Tibial artery (tissue), 4 donors: ENCODE measurements at regions not wholly inside any gene's neighbourhood (a gene's known extent, or its start where the extent isn't known, plus 50 kb on each side); places are given as distances from the start of the nearest gene placed in this dataset.
"Not testable (repeated sequence)": the region's sequence is repeated elsewhere in the genome, so short reads cannot be mapped to it uniquely, and the experiment has no call there.

ENCODE experiments used
- DNase-seq, 2 donors: peaks; one replicate each; pipeline ENCODE4 v3.0.0-alpha.2; 2019
- H3K27ac ChIP-seq, 2 donors: fragments of 200-600 bp; sonication (generic) in 1 of 2; 1 replicate in 1 of 2; 2 replicates in 1 of 2; pipeline ENCODE4 v1.5.1; 2018 to 2019; ENCODE audit warnings: mild to moderate bottlenecking in 1 of 2
- H3K27me3 ChIP-seq, 2 donors: fragments of 200-600 bp; sonication (generic) in 1 of 2; one replicate each; pipeline versions ENCODE4 v1.5.1 to v1.6.0; 2016 to 2019
- H3K36me3 ChIP-seq, 3 donors: fragments of 200-600 bp; sonication (generic) in 2 of 3; one replicate each; pipeline ENCODE4 v1.5.1; 2016 to 2019; ENCODE audit warnings: mild to moderate bottlenecking in 2 of 3
- H3K4me1 ChIP-seq, 4 donors: fragments of 200-600 bp; sonication (generic) in 2 of 4; 1 replicate in 3 of 4; 2 replicates in 1 of 4; pipeline ENCODE4 v1.5.1; 2016 to 2019
- H3K4me3 ChIP-seq, 2 donors: fragments of 200-600 bp; sonication (generic) in 1 of 2; 1 replicate in 1 of 2; 2 replicates in 1 of 2; pipeline ENCODE4 v1.5.1; 2018 to 2019; ENCODE audit warnings: mild to moderate bottlenecking in 2 of 2
- H3K9me3 ChIP-seq, 3 donors: fragments of 200-600 bp; sonication (generic) in 1 of 3; one replicate each; pipeline ENCODE4 v1.5.1; 2016 to 2019
- intact Hi-C: fragments of 100-400 bp; cut with DNase I; formaldehyde crosslinking; loops from one replicate; pipeline ENCODE4 v1.15.0; 2023; ENCODE audit warnings: low total_unique reads
- TF ChIP-seq, protein P1 (sequence below), 2 experiments: fragments of 200-600 bp in 1 of 2; fragments of 450-650 bp in 1 of 2; IDR thresholded peaks; one replicate each; pipeline ENCODE4 v1.5.1; 2017 to 2019; ENCODE audit warnings: antibody characterized with exemption in 2 of 2, mild to moderate bottlenecking in 1 of 2, moderate library complexity in 1 of 2

DNA sequence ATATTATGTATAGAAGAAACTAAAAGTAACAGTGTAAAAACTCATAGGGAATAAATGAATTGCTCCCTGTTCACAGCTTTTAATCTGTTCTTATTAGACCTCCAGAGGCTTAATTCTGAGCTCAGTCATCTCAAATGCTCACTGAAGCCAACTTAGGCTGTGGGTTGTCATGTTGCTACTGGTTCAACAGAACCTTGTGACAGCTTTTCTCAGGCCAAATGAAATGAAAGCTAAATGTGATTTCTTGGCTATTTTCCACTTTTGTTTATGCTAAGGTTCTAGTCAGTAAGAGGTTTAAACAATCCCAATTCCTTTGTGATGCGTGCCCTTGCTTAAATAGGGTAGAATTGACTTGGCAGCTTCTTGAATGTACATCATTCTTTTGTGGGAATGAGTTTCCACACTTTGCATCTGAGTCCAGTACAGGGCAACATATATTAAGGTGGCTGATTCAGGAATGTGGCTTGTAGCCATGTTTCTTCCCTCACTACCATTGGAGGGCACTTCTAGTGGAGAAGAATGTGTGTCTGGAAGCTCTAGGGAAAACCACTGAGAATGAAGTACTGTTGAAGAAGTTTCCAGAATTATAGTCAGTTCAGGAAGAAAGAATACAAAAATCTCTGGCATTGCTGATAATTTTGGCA lies 156.4 kb downstream of the NEDD1 start:
- no peaks in the 10 kb centered on the region for H3K9me3 ChIP-seq
- intact Hi-C loops, result no loop called here

DNA sequence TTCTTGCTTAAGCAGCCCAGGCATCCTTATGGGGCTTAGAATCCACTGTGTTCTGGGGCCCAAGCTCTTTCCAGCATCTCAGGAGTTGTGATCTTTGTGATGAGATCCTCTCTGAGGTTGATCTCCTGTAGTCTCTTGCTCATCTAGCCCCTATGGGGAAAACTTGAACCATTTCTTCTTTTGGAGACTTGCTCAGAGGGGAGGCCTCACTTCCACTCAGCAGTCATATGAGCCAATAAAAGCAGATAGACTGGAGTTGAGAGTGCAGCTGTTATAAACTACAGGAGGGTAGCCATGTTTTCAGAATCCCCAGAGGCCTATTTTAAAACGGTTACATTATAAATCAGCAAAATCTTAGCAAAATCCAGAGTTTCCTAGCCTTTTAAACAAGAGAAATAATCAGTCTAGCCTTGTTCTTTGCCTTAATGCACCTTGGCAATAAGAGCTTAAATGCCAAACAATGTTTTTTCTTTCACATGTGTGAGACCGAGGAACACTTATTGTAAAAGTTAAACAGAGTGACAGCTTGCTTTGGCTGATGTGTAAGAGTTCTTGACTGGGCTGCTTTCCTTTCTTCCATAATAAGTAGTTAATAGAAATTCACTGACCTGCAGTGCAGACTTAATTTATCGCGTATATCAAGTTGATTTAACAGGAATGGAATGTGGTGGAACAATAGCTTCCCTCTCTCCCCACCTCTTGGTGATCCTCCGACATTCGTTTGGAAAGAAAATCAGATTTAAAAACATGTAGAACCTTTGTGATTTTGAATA lies 168.3 kb downstream of the NEDD1 start:
- TF ChIP-seq, protein P1, sequence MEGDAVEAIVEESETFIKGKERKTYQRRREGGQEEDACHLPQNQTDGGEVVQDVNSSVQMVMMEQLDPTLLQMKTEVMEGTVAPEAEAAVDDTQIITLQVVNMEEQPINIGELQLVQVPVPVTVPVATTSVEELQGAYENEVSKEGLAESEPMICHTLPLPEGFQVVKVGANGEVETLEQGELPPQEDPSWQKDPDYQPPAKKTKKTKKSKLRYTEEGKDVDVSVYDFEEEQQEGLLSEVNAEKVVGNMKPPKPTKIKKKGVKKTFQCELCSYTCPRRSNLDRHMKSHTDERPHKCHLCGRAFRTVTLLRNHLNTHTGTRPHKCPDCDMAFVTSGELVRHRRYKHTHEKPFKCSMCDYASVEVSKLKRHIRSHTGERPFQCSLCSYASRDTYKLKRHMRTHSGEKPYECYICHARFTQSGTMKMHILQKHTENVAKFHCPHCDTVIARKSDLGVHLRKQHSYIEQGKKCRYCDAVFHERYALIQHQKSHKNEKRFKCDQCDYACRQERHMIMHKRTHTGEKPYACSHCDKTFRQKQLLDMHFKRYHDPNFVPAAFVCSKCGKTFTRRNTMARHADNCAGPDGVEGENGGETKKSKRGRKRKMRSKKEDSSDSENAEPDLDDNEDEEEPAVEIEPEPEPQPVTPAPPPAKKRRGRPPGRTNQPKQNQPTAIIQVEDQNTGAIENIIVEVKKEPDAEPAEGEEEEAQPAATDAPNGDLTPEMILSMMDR (IDR thresholded peaks at IDR 0.05), result no peak

More for the DNA sequence above, 156.4 kb downstream of the NEDD1 start:
- Histone ChIP-seq H3K4me3 (no peak overlapping the region), H3K4me1 (no peaks in the 10 kb centered on the region), H3K27me3 (no peaks in the 10 kb centered on the region), H3K27ac (no peak overlapping the region), H3K36me3 (no peaks in the 10 kb centered on the region)
- DNase-seq, result no peak
- TF ChIP-seq, protein P1 (IDR thresholded peaks at IDR 0.05), result no peak

DNA sequence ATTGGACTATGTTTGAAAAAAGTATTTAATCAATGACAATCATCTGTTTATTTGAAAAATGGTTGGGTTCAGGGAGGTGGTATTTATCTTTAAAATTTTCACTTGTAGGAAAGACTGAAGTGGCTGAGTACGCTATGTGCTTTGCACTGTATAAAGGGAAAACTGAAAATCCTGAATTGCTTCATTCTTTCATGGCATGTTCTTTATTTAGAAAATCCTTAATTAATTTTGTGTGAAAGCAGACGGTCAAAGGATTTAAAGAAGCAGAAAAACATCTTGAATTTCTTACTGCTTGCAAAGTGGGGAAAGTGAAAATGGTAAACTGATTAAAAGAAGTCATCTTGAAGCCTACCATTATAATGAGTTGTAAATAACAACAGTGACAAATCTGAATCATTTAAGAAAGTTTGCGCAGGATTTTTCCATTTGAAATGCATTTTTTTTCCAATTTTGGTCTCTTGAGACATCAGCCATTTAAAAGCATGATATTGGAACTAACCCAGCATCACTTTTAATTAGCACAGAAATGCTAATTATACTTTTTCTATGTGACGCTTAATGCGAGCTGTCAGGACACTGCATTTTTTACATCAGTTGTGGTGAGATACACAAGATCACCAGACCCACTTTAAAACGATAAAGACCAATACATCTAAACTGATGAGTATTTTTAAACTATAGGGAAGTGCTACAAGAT lies 169.0 kb downstream of the NEDD1 start:
- DNase-seq, result no peak
- Histone ChIP-seq H3K4me1 (no peaks in the 10 kb centered on the region), H3K27ac (no peak overlapping the region), H3K27me3 (no peaks in the 10 kb centered on the region), H3K36me3 (no peaks in the 10 kb centered on the region), H3K9me3 (no peaks in the 10 kb centered on the region), H3K4me3 (no peak overlapping the region)
- intact Hi-C loops, result no loop called here
- TF ChIP-seq, protein P1 (IDR thresholded peaks at IDR 0.05), result no peak

More for the DNA sequence above, 168.3 kb downstream of the NEDD1 start:
- Histone ChIP-seq H3K9me3 (no peaks in the 10 kb centered on the region), H3K36me3 (no peaks in the 10 kb centered on the region), H3K4me3 (no peak overlapping the region), H3K27ac (no peak overlapping the region), H3K4me1 (no peaks in the 10 kb centered on the region), H3K27me3 (no peaks in the 10 kb centered on the region)
- no peak for DNase-seq
- intact Hi-C loops, result no loop called here

DNA sequence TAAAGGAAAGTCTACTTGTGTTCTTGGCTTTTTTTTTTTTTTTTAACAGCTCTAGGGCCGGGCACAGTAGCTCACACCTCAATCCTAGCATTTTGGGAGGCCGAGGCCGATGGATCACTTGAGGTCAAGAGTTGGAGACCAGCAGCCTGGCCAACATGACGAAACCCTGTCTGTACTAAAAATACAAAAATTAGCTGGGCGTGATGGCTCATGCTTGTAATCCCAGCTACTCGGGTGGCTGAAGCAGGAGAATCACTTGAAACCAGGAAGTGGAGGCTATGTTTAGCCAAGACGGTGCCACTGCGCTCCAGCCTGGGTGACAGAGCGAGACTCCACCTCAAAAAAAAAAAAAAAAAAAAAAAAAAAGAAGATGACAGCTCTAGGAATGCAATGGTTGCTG lies 169.9 kb downstream of the NEDD1 start:
- H3K27me3 ChIP-seq, H3K4me3 ChIP-seq, intact Hi-C loops, H3K4me1 ChIP-seq, H3K36me3 ChIP-seq, DNase-seq, H3K27ac ChIP-seq, H3K9me3 ChIP-seq: not testable (repeated sequence)

DNA sequence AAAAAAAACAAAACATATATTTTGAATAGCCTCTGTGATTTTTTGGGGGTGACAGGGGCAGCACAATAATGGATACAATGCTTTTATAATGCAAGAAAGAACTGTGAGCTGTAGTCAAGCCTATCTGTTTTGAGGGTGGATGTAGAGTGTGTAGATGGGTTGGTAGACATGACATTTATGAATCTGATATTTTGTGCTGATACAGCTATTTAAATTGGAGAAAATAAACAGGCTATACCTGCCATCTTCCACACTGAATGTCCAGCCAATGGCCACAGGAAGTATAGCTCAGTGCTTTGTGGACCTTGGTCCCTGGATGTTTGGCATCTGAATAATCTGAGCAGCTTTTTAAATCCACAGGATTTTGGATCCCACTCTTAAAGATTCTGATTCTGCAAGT lies 175.0 kb downstream of the NEDD1 start:
- DNase-seq, result no peak
- Histone ChIP-seq H3K4me1 (no peaks in the 10 kb centered on the region), H3K27ac (no peak overlapping the region), H3K9me3 (no peaks in the 10 kb centered on the region), H3K4me3 (no peak overlapping the region), H3K27me3 (no peaks in the 10 kb centered on the region), H3K36me3 (no peaks in the 10 kb centered on the region)
- TF ChIP-seq, protein P1 (IDR thresholded peaks at IDR 0.05), result no peak
- intact Hi-C loops, result no loop called here

DNA sequence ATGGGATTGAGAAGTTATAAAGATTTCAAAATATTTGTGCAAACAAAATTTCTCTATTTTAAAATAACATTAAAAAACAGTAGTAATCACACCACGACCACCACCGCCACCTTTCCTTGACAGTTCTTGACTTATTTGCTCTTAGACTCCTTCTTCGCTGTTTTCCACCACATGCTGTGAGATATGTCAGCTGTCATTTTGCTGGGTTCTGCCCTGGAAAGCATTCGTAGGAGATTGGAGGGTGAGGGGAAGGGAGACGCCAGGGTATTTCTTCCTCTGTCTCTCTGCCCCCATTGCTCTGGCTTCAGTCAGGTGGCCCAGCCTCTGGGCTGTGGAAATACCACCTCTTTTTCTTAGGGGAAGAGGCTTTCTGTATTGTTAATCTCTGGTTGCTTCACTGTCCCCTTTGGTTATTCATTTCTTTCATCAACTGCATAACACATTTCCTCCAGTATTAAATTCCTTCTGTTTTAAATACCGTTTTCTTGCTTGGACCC lies 186.2 kb downstream of the NEDD1 start:
- no peaks in the 10 kb centered on the region for H3K9me3 ChIP-seq
- TF ChIP-seq, protein P1 (IDR thresholded peaks at IDR 0.05), result no peak
- H3K27ac ChIP-seq, result no peak overlapping the region
- intact Hi-C loops, result no loop called here
- no peak for DNase-seq
- no peaks in the 10 kb centered on the region for H3K27me3 ChIP-seq
- H3K4me3 ChIP-seq, result no peak overlapping the region
- no peaks in the 10 kb centered on the region for H3K4me1 ChIP-seq
- no peaks in the 10 kb centered on the region for H3K36me3 ChIP-seq
